AG04449 (cell line): ENCODE measurements at regions not wholly inside any gene's neighbourhood (a gene's known extent, or its start where the extent isn't known, plus 50 kb on each side); places are given as distances from the start of the nearest gene placed in this dataset.

Source experiments
- CTCF ChIA-PET: fragments of 350-600 bp; formaldehyde crosslinking; extraction: SDS; loops from one replicate; lab custom pipeline; 2021; ENCODE audit warnings: antibody characterized with exemption; lab: Yijun Ruan, JAX
- POLR2A ChIA-PET: fragments of 400-600, 350-600 bp; formaldehyde crosslinking; extraction: SDS; loops from one replicate; lab custom pipeline; 2020; ENCODE audit warnings: antibody characterized with exemption, inconsistent platforms; lab: Yijun Ruan, JAX
- DNase-seq: peaks from one replicate; pipeline ENCODE4 v3.0.0-alpha.2; 2010; ENCODE audit warnings: low read depth, low spot score
- H3K4me3 ChIP-seq: 2 replicates; pipeline ENCODE4 v1.5.1; 2011; ENCODE audit warnings: low read depth, mild to moderate bottlenecking, control low read depth, low read length
- CTCF ChIP-seq: IDR thresholded peaks from one replicate; pipeline ENCODE4 v1.5.1; 2011; ENCODE audit warnings: mild to moderate bottlenecking, moderate library complexity, low read length, control low read depth, inconsistent platforms; ENCODE audit not compliant: insufficient read depth; ENCODE audit errors: missing control alignments

DNA sequence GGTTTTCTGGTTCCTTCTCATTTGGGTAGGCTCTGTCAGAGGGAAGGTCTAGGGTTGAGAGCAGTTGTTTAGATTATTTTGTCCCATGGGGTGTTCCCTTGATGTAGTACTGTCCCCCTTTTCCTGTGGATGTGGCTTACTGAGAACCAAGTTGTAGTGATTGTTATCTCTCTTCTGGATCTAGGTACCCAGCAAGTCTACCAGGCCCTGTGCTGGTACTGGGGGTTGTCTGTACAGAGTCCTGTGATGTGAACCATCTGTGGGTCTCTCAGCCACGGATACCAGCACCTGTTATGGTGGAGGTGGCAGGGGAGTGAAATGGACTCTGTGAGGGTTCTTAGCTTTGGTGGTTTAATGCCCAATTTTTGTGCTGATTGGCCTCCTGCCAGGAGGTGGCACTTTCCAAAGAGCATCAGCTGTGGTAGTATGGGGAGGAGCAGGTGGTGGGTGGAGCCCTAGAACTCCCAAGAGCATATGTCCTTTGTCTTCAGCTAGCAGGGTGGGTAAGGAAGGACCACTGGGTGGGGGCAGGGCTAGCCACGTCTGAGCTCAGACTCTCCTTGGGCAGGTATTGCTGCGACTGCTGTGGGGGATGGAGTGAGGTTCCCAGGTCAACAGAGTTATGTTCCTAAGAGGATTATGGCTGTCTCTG lies 179.3 kb upstream of the BTG1 start:
- no peak for TF ChIP-seq CTCF
- DNase-seq = no peak
- ChIA-PET CTCF (no interaction called here), POLR2A (no interaction called here)
- no peak overlapping the region for H3K4me3 ChIP-seq

DNA sequence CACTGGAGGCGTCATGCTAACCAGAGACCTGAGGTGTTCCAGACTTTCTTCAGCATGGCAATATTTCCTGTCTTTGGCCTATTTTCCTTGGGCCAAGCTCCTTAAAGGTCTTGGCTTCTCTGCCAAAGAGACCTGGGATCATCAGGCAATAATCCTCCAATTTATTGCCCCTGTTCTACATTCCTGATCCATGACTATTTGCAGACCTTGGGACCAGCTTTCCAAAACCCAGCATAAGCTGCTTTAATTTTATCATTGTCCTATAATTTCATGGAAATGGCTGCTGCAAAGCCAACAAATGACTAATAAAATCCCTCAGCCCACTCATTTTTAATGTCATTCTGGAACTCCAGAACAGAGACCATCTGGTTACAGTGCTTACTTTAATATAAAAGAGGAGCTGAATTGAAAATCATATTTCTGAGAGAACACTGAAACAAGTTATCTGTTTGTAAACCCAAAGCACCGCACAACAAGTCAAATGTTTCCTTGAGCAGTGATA lies 166.9 kb upstream of the BTG1 start:
- ChIA-PET CTCF (no interaction called here), POLR2A (no interaction called here)
- no peak for TF ChIP-seq CTCF
- H3K4me3 ChIP-seq = no peak overlapping the region
- no peak for DNase-seq

- ChIA-PET POLR2A (no interaction called here), CTCF (no interaction called here)
- DNase-seq = no peak
- no peak for TF ChIP-seq CTCF
- H3K4me3 ChIP-seq = no peak overlapping the region
These were observed 158.9 kb upstream of the BTG1 start for GRCh38 chr12:92304371-92305055.

GRCh38 chr12:92302041-92302829 lies 156.6 kb upstream of the BTG1 start:
- ChIA-PET POLR2A (no interaction called here), CTCF (no interaction called here)
- H3K4me3 ChIP-seq = no peak overlapping the region
- no peak for DNase-seq
- no peak for TF ChIP-seq CTCF

GRCh38 chr12:92301356-92301755 lies 155.7 kb upstream of the BTG1 start:
- DNase-seq = no peak
- POLR2A ChIA-PET = no interaction called here
- CTCF ChIA-PET = no interaction called here

More at GRCh38 chr12:92301356-92301755, 155.7 kb upstream of the BTG1 start:
- H3K4me3 ChIP-seq = no peak overlapping the region
- no peak for TF ChIP-seq CTCF
